H1 (cell line): ENCODE measurements at regions not wholly inside any gene's neighbourhood (a gene's known extent, or its start where the extent isn't known, plus 50 kb on each side); places are given as distances from the start of the nearest gene placed in this dataset.

Source experiments
- CTCF ChIA-PET: fragments of 300-600 bp; sonication (Branson Sonifier 250); formaldehyde crosslinking; loops from one replicate; lab custom pipeline; 2021; ENCODE audit not compliant: partially characterized antibody; lab: Charles Lee
- POLR2A ChIA-PET: fragments of 300-600 bp; sonication (Branson Sonifier 250); formaldehyde crosslinking; loops from one replicate; lab custom pipeline; 2021; ENCODE audit warnings: inconsistent platforms; ENCODE audit not compliant: partially characterized antibody; lab: Charles Lee
- DNase-seq, 2 experiments: peaks; one replicate each; pipeline versions ENCODE4 v3.0.0 to v3.0.0-alpha.2; 2010 to 2022; ENCODE audit warnings: low spot score in 2 of 2, low read depth in 1 of 2, mixed read lengths in 1 of 2
- FAIRE-seq: peaks from 2 replicates; lab custom pipeline; 2011; peaks lifted over from hg19 to GRCh38; lab: Jason Lieb, UNC
- H2AFZ ChIP-seq: 2 replicates; pipeline ENCODE4 v1.8.1; 2012; ENCODE audit warnings: low read length, inconsistent platforms
- H2AK5ac ChIP-seq: 2 replicates; pipeline ENCODE4 v1.6.1; 2013; ENCODE audit warnings: low read depth, low read length
- H2BK120ac ChIP-seq: replicated peaks from 2 replicates; pipeline ENCODE3; 2013; ENCODE audit warnings: low read depth, low read length, inconsistent platforms
- H2BK12ac ChIP-seq: 2 replicates; pipeline ENCODE4 v1.6.1; 2013; ENCODE audit warnings: low read depth, low read length
- H2BK15ac ChIP-seq: 2 replicates; pipeline ENCODE4 v1.6.1; 2013; ENCODE audit warnings: low read length
- H2BK20ac ChIP-seq: 2 replicates; pipeline ENCODE4 v1.6.1; 2013; ENCODE audit warnings: low read length
- H2BK5ac ChIP-seq: 2 replicates; pipeline ENCODE4 v1.6.1; 2013; ENCODE audit warnings: low read depth, low read length
- H3K14ac ChIP-seq: 2 replicates; pipeline ENCODE4 v1.6.1; 2013; ENCODE audit warnings: inconsistent platforms; ENCODE audit not compliant: insufficient read length
- H3K18ac ChIP-seq: 2 replicates; pipeline ENCODE4 v1.6.1; 2013; ENCODE audit warnings: low read length; ENCODE audit errors: extremely low read depth
- H3K23ac ChIP-seq: 2 replicates; pipeline ENCODE4 v1.6.1; 2013; ENCODE audit warnings: inconsistent platforms; ENCODE audit not compliant: insufficient read length
- H3K23me2 ChIP-seq: 2 replicates; pipeline ENCODE4 v1.6.1; 2013; ENCODE audit warnings: low read depth, low read length
- H3K27ac ChIP-seq: 2 replicates; pipeline ENCODE4 v1.6.1; 2011; ENCODE audit warnings: low read depth, low read length, inconsistent platforms
- H3K27me3 ChIP-seq, 4 experiments: replicated peaks in 1 of 4; 1 replicate in 1 of 4; 2 replicates in 3 of 4; pipeline versions ENCODE4 v1.6.1 to v1.8.1; 2011 to 2013; ENCODE audit warnings: low read length in 3 of 4, mild to moderate bottlenecking in 3 of 4, inconsistent platforms in 2 of 4, mixed read lengths in 2 of 4, moderate library complexity in 1 of 4; ENCODE audit not compliant: control insufficient read depth in 3 of 4, insufficient read depth in 3 of 4; ENCODE audit errors: extremely low read depth in 1 of 4
- H3K36me3 ChIP-seq, 4 experiments: 2 replicates each; pipeline versions ENCODE4 v1.6.1 to v1.8.1; 2011 to 2013; ENCODE audit warnings: mild to moderate bottlenecking in 4 of 4, low read length in 3 of 4, moderate library complexity in 2 of 4, control low read depth in 1 of 4, inconsistent platforms in 1 of 4; ENCODE audit not compliant: insufficient read depth in 4 of 4, control insufficient read depth in 2 of 4
- H3K4ac ChIP-seq: replicated peaks from 2 replicates; pipeline ENCODE3; 2013; ENCODE audit warnings: low read length, low read depth, mixed read lengths, inconsistent platforms; ENCODE audit not compliant: insufficient read length
- H3K4me1 ChIP-seq, 4 experiments: replicated peaks in 1 of 4; 1 replicate in 1 of 4; 2 replicates in 3 of 4; pipeline versions ENCODE4 v1.6.1 to v1.8.1; 2011 to 2013; ENCODE audit warnings: low read length in 3 of 4, inconsistent platforms in 2 of 4, mixed read lengths in 1 of 4; ENCODE audit not compliant: insufficient read depth in 4 of 4, control insufficient read depth in 3 of 4
- H3K4me2 ChIP-seq, 2 experiments: 2 replicates each; pipeline versions ENCODE4 v1.6.1 to v1.8.1; 2011 to 2013; ENCODE audit warnings: low read depth in 2 of 2, low read length in 2 of 2, control low read depth in 1 of 2, inconsistent platforms in 1 of 2, mild to moderate bottlenecking in 1 of 2; ENCODE audit not compliant: insufficient read depth in 1 of 2
- H3K4me3 ChIP-seq, 4 experiments: fragments of 200-600, 300-600 bp in 1 of 4; sonication (generic), shearing (Covaris generic), sonication (Bioruptor Twin) in 1 of 4; 2 replicates each; pipeline versions ENCODE4 v1.5.1 to v1.8.1; 2011 to 2016; ENCODE audit warnings: low read length in 4 of 4, low read depth in 3 of 4, control low read depth in 2 of 4, inconsistent platforms in 2 of 4, mild to moderate bottlenecking in 2 of 4, mixed read lengths in 1 of 4, moderate library complexity in 1 of 4; ENCODE audit not compliant: insufficient read depth in 2 of 4; ENCODE audit errors: extremely low read depth in 1 of 4
- H3K56ac ChIP-seq: replicated peaks from 2 replicates; pipeline ENCODE3; 2013; ENCODE audit warnings: low read depth, mild to moderate bottlenecking, mixed read lengths, low read length, inconsistent platforms; ENCODE audit not compliant: insufficient read length
- H3K79me1 ChIP-seq: 2 replicates; pipeline ENCODE4 v1.6.1; 2013; ENCODE audit warnings: low read depth, low read length, control low read depth
- H3K79me2 ChIP-seq, 2 experiments: 2 replicates each; pipeline versions ENCODE4 v1.6.1 to v1.8.1; 2012 to 2013; ENCODE audit warnings: low read length in 2 of 2, mild to moderate bottlenecking in 2 of 2, inconsistent platforms in 1 of 2; ENCODE audit not compliant: insufficient read depth in 2 of 2, control insufficient read depth in 1 of 2
- H3K9ac ChIP-seq, 4 experiments: replicated peaks in 1 of 4; 1 replicate in 1 of 4; 2 replicates in 3 of 4; pipeline versions ENCODE4 v1.6.1 to v1.8.1; 2011 to 2013; ENCODE audit warnings: low read depth in 3 of 4, low read length in 3 of 4, control low read depth in 2 of 4, mild to moderate bottlenecking in 2 of 4, moderate library complexity in 2 of 4, inconsistent platforms in 1 of 4; ENCODE audit errors: extremely low read depth in 1 of 4
- H3K9me3 ChIP-seq, 2 experiments: 2 replicates each; pipeline versions ENCODE4 v1.6.1 to v1.8.1; 2012 to 2013; ENCODE audit warnings: mild to moderate bottlenecking in 2 of 2, moderate library complexity in 2 of 2, control low read depth in 1 of 2, inconsistent platforms in 1 of 2, low read depth in 1 of 2, low read length in 1 of 2, mixed read lengths in 1 of 2; ENCODE audit not compliant: insufficient read depth in 2 of 2
- H4K20me1 ChIP-seq, 2 experiments: replicated peaks in 1 of 2; 2 replicates each; pipeline versions ENCODE3 to v1.8.1; 2011 to 2013; ENCODE audit warnings: inconsistent platforms in 2 of 2, low read length in 2 of 2, mild to moderate bottlenecking in 1 of 2; ENCODE audit not compliant: insufficient read depth in 2 of 2, control insufficient read depth in 1 of 2
- H4K5ac ChIP-seq: 2 replicates; pipeline ENCODE4 v1.6.1; 2013; ENCODE audit warnings: low read length, low read depth, mixed read lengths, inconsistent platforms; ENCODE audit not compliant: insufficient read length
- H4K8ac ChIP-seq: 2 replicates; pipeline ENCODE4 v1.8.0; 2013; ENCODE audit warnings: mild to moderate bottlenecking, moderate library complexity, low read length, inconsistent platforms; ENCODE audit not compliant: insufficient read depth; ENCODE audit errors: extremely low read depth
- H4K91ac ChIP-seq: replicated peaks from 2 replicates; pipeline ENCODE3; 2013; ENCODE audit warnings: low read length, mixed read lengths, inconsistent platforms; ENCODE audit not compliant: insufficient read length
- CBX8 ChIP-seq: fragments of 300-800, 300-1000 bp; sonication (generic); IDR thresholded peaks from 2 replicates; pipeline ENCODE4 v1.7.1; 2016; ENCODE audit warnings: low read depth, low read length, borderline replicate concordance
- EZH2 ChIP-seq: fragments of 200-600 bp; sonication (generic); IDR thresholded peaks from 2 replicates; pipeline ENCODE4 v1.7.1; 2012; ENCODE audit warnings: low read depth, mild to moderate bottlenecking, moderate library complexity, low read length, inconsistent platforms; ENCODE audit not compliant: severe bottlenecking
- GTF2F1 ChIP-seq: IDR thresholded peaks from 2 replicates; pipeline ENCODE4 v1.6.1; 2012; ENCODE audit warnings: low read depth, low read length, improper control_type of control experiment, borderline replicate concordance
- JUN ChIP-seq: IDR thresholded peaks from 2 replicates; pipeline ENCODE4 v1.6.1; 2011; ENCODE audit warnings: low read depth, mild to moderate bottlenecking, improper control_type of control experiment, low read length
- JUND ChIP-seq: IDR thresholded peaks from 2 replicates; pipeline ENCODE4 v1.6.1; 2011; ENCODE audit warnings: mild to moderate bottlenecking, improper control_type of control experiment, low read length
- SIN3A ChIP-seq, 2 experiments: IDR thresholded peaks in 1 of 2; conservative IDR thresholded peaks in 1 of 2; 2 replicates each; pipeline ENCODE4 v1.6.1; 2011 to 2012; ENCODE audit warnings: low read length in 2 of 2, improper control_type of control experiment in 1 of 2, low read depth in 1 of 2, mild to moderate bottlenecking in 1 of 2
- SP4 ChIP-seq: IDR thresholded peaks from 2 replicates; pipeline ENCODE4 v1.6.1; 2012; ENCODE audit warnings: low read length, inconsistent platforms
- TF ChIP-seq, protein P1 (sequence below): IDR thresholded peaks from 2 replicates; pipeline ENCODE4 v1.6.1; 2012; ENCODE audit warnings: low read length, inconsistent platforms

DNA sequence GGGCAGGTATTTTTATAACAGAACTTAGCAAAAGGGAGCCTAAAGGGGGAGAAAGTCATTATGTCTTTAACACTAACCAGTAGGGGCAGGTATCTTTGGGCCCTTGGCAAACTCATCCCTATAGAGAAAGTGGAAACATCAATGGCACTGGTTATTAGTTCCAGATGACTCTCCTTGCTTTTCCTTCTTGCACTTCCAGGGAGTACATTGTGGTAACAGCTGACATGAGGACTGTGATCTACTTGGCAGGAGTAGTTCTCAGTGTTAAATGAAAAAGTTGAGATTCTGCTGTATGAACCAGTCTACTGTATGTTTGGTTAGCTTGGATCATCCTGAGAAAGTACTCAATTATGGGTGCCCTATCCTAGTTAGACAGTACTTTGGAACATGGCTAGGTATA is 93.6 kb downstream of the ATXN3L start:
- no peaks in the 10 kb centered on the region for H3K36me3 ChIP-seq
- H3K56ac ChIP-seq, result no peak overlapping the region
- no peak overlapping the region for H2AFZ ChIP-seq
- H3K9ac ChIP-seq, result no peak overlapping the region
- H3K18ac ChIP-seq, result no peak overlapping the region
- peaks cover 0 to 6% (median 1%) of the 10 kb centered on the region in 4 experiments; a peak in 2 of 7 replicates for H3K4me1 ChIP-seq
- FAIRE-seq (no peak), DNase-seq (no peak)
- ChIA-PET CTCF (no interaction called here), POLR2A (no interaction called here)
- no peak overlapping the region for H3K27ac ChIP-seq
- no peak overlapping the region for H3K23ac ChIP-seq
- H3K4me2 ChIP-seq, result no peak overlapping the region
- H3K4me3 ChIP-seq, result no peak overlapping the region
- no peak overlapping the region for H2BK120ac ChIP-seq
- no peaks in the 10 kb centered on the region for H3K9me3 ChIP-seq
- no peak overlapping the region for H2BK12ac ChIP-seq
- no peak overlapping the region for H2BK20ac ChIP-seq
- H3K79me2 ChIP-seq, result no peaks in the 10 kb centered on the region
- no peaks in the 10 kb centered on the region for H3K23me2 ChIP-seq
- H4K5ac ChIP-seq, result no peak overlapping the region
- H3K79me1 ChIP-seq, result no peaks in the 10 kb centered on the region
- H3K27me3 ChIP-seq, result no peaks in the 10 kb centered on the region
- H3K14ac ChIP-seq, result no peak overlapping the region
- H2AK5ac ChIP-seq, result no peak overlapping the region
- H3K4ac ChIP-seq, result no peak overlapping the region
- H4K8ac ChIP-seq, result no peak overlapping the region
- H4K91ac ChIP-seq, result no peak overlapping the region
- H4K20me1 ChIP-seq, result no peaks in the 10 kb centered on the region
- no peak overlapping the region for H2BK5ac ChIP-seq
- H2BK15ac ChIP-seq, result no peak overlapping the region
- TF ChIP-seq JUN (no peak), GTF2F1 (no peak), CBX8 (no peak), SIN3A (conservative IDR thresholded peaks at IDR 0.05 in 1 of 2, IDR thresholded peaks at IDR 0.05 in 1 of 2; ENCODE audit: low read depth in 1 of 2, low read length in 2 of 2) (no peak), JUND (no peak), SP4 (no peak), EZH2 (no peak)
- TF ChIP-seq, protein P1, sequence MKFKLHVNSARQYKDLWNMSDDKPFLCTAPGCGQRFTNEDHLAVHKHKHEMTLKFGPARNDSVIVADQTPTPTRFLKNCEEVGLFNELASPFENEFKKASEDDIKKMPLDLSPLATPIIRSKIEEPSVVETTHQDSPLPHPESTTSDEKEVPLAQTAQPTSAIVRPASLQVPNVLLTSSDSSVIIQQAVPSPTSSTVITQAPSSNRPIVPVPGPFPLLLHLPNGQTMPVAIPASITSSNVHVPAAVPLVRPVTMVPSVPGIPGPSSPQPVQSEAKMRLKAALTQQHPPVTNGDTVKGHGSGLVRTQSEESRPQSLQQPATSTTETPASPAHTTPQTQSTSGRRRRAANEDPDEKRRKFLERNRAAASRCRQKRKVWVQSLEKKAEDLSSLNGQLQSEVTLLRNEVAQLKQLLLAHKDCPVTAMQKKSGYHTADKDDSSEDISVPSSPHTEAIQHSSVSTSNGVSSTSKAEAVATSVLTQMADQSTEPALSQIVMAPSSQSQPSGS, result no peak
